LNCAP (cell line): ENCODE measurements at regions not wholly inside any gene's neighbourhood (a gene's known extent, or its start where the extent isn't known, plus 50 kb on each side); places are given as distances from the start of the nearest gene placed in this dataset.

Source experiments
- TF ChIP-seq, protein P1 (sequence below): fragments of 450-650 bp; IDR thresholded peaks from 2 replicates; pipeline ENCODE4 v1.5.1; 2017; ENCODE audit warnings: mild to moderate bottlenecking

DNA sequence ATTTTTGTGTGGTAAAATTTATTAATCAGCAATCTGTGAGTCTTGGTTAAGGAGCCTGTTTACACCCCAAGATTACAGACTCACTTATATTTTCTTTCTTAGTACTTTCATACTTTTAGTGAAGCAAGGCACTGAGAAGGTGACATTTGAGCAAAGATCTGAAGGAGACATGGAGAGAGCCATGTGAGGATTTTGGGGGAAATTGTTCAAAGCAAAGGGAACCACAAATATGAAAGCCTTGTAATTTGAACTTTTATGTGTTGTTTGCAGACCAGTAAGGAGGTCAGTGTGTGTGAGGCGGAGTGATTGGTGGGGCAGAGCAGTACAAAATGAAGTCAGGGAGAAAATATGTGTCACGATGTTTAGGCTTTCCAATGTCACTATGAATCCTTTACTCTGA lies 140.7 kb upstream of the KLF12 start:
- TF ChIP-seq, protein P1, sequence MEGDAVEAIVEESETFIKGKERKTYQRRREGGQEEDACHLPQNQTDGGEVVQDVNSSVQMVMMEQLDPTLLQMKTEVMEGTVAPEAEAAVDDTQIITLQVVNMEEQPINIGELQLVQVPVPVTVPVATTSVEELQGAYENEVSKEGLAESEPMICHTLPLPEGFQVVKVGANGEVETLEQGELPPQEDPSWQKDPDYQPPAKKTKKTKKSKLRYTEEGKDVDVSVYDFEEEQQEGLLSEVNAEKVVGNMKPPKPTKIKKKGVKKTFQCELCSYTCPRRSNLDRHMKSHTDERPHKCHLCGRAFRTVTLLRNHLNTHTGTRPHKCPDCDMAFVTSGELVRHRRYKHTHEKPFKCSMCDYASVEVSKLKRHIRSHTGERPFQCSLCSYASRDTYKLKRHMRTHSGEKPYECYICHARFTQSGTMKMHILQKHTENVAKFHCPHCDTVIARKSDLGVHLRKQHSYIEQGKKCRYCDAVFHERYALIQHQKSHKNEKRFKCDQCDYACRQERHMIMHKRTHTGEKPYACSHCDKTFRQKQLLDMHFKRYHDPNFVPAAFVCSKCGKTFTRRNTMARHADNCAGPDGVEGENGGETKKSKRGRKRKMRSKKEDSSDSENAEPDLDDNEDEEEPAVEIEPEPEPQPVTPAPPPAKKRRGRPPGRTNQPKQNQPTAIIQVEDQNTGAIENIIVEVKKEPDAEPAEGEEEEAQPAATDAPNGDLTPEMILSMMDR: no peak

DNA sequence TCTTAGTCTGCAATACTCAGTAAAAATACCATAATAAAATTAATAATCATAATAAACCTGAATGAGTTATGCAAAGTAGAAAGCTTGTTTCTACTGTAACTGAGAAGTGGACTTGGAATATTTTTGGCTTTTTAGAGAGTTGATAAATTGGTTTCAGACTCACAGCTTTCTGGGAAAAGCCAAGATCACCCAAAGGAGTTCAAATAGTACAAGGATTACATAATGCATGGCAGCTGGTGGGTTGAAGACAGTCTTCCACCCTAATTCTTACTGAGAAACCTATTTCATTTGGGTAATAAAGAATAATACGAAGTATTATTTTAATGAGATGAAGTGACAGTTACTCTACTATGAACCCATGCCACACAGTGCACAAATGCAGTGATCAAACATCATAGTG lies 139.4 kb upstream of the KLF12 start:
- TF ChIP-seq, protein P1: no peak

DNA sequence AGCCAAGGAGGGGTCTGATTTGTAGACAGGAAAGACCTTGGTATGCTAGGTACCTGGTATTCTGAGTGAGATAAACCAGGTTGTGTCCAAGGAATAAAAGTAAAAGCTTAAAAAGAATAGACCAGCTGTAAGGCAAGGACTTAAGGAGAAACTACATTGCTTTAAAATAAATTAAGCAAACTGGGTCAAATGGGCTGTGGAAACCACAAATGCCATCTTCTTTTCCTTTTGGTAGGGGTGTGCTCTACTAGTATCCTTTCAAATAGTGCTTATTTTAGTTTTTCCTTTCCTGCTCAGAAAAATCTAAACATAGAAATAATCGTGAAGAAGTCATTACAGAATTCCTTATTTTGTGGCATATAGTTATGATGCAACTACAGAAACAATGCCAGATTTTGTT lies 138.6 kb upstream of the KLF12 start:
- TF ChIP-seq, protein P1: no peak

DNA sequence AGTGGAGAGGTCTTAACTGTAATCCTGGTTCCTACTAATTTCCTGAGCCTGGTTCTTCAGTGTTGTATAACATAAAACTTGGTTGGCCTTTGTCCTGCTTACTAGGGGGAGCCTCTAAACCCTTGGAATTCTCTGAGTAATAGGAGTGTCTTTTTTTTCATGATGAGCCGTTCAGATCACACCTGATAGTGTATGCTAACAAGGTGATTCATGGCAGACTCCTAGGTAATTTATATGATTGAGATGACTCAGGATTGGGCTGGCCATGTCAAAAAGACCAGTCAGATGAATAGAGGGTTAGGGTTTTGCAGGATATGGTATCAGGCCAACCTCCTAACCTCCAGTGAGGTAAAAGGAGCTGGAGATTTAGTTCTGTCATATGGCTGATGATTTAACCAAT lies 135.8 kb upstream of the KLF12 start:
- TF ChIP-seq, protein P1: no peak

DNA sequence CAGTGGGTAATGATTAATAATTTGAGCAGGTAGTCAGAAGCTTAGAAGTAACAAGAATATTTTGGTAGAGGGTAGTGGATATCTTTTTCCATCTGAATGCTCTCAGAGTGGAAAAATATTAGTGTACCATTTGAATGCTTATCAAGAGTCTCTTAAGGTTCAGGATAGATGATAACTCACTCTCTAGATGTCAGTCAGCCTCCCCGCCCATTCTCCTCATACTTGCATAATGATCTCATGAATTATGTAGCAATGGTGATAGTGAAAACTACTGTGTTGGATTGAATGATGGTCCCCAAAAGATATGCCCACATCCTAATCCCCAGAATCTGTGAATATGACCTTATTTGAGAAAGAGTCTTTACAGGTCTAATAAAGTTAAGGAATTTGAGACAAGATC lies 132.7 kb upstream of the KLF12 start:
- TF ChIP-seq, protein P1: no peak

DNA sequence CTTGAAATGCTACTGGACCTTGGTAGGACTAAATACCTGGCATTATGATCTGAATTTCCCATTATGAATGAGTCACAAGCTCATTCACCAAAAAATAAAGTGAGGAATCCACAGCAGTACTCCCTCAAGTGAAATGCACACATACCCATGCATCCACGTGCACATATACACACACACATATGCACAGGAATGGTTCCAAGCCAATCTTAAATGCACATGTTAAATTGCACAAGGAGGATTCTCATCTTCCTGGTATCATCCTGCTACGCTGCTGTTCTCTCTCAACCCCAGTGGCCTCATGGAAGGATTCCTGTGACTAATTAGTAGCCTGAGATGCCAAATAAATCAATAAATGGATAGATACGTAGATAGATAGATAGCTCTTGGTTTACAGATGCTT lies 132.1 kb upstream of the KLF12 start:
- TF ChIP-seq, protein P1: no peak

DNA sequence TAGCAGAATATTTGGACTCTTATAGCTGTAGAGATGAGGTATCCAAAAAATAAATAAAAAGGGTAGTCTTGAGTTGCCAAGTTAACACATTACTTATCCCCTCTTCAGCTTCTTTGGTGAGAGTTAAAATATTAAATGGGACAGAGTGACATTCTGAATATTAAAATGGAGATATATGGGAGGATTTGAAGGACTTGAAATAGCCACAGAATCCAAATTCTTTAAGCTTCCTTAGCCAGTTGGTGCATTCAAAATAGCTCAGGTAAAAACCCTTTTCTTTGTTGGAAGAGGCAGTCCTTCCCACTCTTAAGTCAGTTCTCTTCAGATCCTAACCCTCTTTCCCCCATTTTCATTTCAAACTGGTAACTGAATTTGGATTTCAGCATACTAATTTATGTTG lies 130.1 kb upstream of the KLF12 start:
- TF ChIP-seq, protein P1: no peak

DNA sequence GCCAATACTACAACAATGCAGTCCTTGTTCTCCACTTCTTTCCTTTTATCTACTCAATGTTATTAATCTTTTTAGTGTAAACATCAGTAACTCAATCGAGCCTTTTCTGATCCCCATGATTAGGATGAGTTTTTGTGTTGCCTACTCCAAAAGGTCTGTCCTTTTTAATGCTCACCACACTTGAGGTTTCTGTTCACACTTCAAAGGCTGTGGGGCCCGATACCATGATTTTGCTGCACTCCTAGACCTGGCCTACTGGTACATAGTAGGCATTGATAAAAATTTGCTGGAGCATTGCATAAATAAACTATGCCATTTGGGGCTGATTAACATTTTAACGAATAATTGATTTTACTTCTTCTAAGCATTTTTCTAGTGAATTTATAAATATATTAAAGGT lies 125.4 kb upstream of the KLF12 start:
- TF ChIP-seq, protein P1: no peak
